GM10248 (cell line): ENCODE measurements at regions not wholly inside any gene's neighbourhood (a gene's known extent, or its start where the extent isn't known, plus 50 kb on each side); places are given as distances from the start of the nearest gene placed in this dataset.

Source experiments
- CTCF ChIA-PET: fragments of 300-600 bp; sonication (Branson Sonifier 250); formaldehyde crosslinking; extraction: SDS; loops from one replicate; lab custom pipeline; 2021; ENCODE audit warnings: antibody characterized with exemption; lab: Yijun Ruan, JAX
- POLR2A ChIA-PET: fragments of 350-650 bp; sonication (Branson Sonifier 250); formaldehyde crosslinking; extraction: SDS; loops from one replicate; lab custom pipeline; 2020; ENCODE audit warnings: antibody characterized with exemption; lab: Yijun Ruan, JAX
- DNase-seq: peaks from one replicate; pipeline ENCODE4 v3.0.0; 2012; ENCODE audit errors: extremely low spot score
- TF ChIP-seq, protein P1 (sequence below): IDR thresholded peaks from 2 replicates; pipeline ENCODE4 v1.5.1; 2012; ENCODE audit warnings: mild to moderate bottlenecking, low read depth; ENCODE audit errors: extremely low read depth, missing control alignments, control extremely low read depth

- POLR2A ChIA-PET = no interaction called here
- CTCF ChIA-PET = no interaction called here
- DNase-seq = no peak
- TF ChIP-seq, protein P1, sequence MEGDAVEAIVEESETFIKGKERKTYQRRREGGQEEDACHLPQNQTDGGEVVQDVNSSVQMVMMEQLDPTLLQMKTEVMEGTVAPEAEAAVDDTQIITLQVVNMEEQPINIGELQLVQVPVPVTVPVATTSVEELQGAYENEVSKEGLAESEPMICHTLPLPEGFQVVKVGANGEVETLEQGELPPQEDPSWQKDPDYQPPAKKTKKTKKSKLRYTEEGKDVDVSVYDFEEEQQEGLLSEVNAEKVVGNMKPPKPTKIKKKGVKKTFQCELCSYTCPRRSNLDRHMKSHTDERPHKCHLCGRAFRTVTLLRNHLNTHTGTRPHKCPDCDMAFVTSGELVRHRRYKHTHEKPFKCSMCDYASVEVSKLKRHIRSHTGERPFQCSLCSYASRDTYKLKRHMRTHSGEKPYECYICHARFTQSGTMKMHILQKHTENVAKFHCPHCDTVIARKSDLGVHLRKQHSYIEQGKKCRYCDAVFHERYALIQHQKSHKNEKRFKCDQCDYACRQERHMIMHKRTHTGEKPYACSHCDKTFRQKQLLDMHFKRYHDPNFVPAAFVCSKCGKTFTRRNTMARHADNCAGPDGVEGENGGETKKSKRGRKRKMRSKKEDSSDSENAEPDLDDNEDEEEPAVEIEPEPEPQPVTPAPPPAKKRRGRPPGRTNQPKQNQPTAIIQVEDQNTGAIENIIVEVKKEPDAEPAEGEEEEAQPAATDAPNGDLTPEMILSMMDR = no peak
These were observed 59.0 kb upstream of the OR9Q1 start for GRCh38 chr11:57964660-57965059.

- DNase-seq = no peak
- TF ChIP-seq, protein P1 = no peak
- ChIA-PET POLR2A (no interaction called here), CTCF (no interaction called here)
These were observed 52.2 kb upstream of the OR9Q1 start for GRCh38 chr11:57971272-57972012.

DNA sequence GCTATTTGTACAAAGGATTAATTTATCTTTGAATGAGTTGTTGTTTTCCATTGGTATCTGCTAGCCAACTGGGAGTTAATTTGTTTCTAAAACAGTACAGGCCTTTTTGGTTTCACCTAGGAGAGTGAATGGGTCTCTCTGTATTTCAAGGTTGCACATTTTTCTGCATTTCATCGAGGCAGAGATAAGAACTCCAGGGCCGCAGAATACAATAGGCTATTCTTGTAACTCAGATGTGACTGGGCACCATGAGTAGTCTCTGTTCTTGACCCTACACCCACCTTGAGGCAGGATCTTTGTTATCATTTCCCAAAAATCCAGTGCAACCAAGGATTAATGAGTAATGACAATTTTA lies 51.7 kb upstream of the OR9Q1 start:
- no peak for DNase-seq
- ChIA-PET CTCF (no interaction called here), POLR2A (no interaction called here)
- TF ChIP-seq, protein P1 = no peak
